NOMO-1 treated with DMSO at 0.1 percent for 48 hours (cell line): ENCODE measurements at regions not wholly inside any gene's neighbourhood (a gene's known extent, or its start where the extent isn't known, plus 50 kb on each side); places are given as distances from the start of the nearest gene placed in this dataset.
A peak's percentile ranks its signal among the peaks of the same experiment; 100 is the strongest.
"Not testable (repeated sequence)": the region's sequence is repeated elsewhere in the genome, so short reads cannot be mapped to it uniquely, and the experiment has no call there.

Experiments used
- DNase-seq: peaks from one replicate; lab custom pipeline; 2025; ENCODE audit not compliant: unreplicated experiment; lab: John Stamatoyannopoulos, UW

DNA sequence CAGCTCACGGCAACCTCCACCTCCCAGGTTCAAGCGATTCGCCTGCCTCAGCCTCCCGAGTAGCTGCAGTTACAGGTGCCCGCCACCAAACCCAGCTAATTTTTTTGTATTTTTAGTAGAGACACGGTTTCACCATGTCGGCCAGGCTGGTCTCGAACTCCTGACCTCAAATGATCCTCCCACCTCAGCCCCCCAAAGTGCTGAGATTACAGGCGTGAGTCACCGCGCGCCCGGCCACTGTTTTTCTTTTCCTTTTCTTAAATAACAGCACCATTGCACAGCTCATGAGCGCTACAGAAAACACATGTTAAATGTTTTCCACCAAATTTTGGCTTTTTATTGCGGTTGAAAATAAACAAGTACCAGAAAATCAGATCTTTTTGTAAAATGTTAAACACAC, 195.5 kb downstream of the CRLF2 start:
- DNase-seq: not testable (repeated sequence)

- DNase-seq: not testable (repeated sequence)
Measured at GRCh38 chrX:1016281-1016680, 196.2 kb downstream of the CRLF2 start.

DNA sequence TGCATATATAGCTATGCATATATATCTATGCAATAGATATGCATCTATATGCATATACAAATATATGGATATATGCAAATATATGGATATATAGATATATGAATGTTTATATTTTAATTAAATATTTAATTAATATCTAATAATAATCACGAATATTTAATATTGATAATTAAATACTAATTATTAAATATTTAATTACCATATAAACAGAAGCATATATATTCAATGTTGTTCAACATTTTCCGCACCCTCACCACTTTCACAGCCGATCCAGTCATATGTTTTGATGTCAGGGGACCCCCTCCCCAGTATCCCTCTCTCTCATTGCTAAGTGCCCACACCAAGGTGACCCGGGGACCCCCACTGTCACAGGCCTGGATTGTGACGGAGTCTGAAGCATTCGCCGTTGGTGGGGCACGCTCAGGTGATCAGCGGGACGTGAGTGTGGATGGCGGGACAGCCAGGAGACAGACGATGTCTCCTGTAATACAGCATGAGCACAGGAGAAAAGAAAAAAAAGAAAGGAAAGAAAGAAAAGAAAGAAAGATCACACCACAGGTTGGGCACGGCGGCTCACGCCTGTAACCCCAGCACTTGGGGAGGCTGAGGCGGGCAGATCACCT, 199.7 kb downstream of the CRLF2 start:
- DNase-seq: no peak

DNA sequence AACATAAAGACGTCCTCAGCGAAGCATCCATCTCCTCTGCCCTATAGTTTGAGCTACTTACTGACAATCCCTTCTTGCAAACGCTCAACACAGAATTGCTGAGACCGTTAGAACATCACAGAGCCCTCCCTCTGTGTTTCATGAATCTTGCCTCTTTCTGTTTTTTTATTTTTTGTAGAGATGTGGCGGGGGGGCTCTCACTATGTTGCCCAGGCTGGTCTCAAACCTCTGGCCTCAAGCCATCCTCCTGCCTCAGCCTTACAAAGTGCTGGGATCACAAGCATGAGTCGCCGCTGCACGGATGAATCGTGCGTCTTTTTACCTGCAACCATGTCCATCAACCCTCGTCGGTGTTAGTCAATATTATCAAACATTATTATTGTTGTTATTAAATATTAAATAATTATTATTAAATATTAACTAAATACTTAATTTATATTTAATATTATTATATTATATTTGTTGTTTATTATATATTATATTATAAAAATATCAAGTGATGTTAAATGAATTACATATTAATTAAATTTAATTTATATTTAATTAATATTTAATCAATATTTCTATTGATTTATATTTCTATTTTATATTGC, 200.7 kb downstream of the CRLF2 start:
- DNase-seq: peak; percentile 42

- no peak for DNase-seq
Measured at GRCh38 chrX:1009771-1010170, 202.7 kb downstream of the CRLF2 start.

- DNase-seq: no peak
Measured at GRCh38 chrX:1006156-1006730, 206.2 kb downstream of the CRLF2 start.

DNA sequence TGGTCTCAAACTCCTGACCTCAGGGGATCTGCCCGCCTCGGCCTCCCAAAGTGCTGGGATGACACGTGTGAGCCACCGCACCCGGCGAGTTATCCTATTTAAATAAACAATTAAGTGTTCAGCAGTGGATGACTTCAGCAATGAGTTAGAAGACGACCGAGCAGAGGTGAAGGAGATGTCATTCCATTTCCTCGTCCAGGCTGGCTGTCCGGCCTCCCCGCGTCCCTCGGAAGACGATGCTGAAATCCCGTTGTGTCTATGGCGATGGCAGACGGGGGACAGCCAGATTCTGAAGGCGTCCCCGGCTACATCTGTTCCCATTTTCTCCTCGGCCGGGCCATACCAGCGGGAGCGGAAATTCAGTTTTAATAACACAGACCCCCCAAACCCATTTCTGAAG, 209.8 kb downstream of the CRLF2 start:
- no peak for DNase-seq

GRCh38 chrX:997631-998137, 214.8 kb downstream of the CRLF2 start:
- DNase-seq: no peak

DNA sequence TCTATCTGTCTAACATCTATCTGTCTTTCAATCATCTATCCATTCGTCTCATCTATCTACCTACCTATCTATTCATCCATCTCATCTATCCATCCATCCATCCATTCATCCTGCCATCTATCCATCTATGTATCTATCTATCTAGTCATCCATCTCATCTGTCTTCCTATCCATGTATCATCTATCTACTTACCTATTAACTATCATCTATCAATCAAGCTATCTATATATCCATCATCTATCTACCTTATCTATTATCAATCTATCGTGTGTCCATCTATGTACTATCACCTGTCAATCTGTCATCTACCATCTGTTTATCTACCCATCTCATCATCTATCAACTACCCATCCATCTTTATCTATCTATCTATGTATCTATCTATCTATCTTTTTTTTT, 217.7 kb downstream of the CRLF2 start:
- no peak for DNase-seq

- DNase-seq: peak; percentile 100
Measured at GRCh38 chrX:989959-990510, 222.4 kb downstream of the CRLF2 start.

DNA sequence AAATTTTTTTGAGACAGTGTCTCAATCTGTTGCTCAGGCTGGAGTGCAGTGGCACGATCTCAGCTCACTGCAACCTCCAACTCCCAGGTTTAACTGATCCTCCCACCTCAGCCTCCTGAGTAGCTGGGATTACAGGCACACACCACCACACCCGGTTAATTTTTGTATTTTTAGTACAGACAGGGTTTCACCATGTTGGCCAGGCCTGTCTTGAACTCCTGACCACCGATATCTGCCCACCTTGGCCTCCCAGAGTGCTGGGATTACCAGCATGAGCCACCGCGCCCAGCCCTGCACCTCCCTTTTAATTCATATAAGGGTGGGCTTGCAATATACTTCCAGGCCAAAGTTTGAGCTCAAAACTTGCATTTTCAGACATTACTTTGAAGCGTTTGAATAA, 223.9 kb downstream of the CRLF2 start:
- DNase-seq: not testable (repeated sequence)

DNA sequence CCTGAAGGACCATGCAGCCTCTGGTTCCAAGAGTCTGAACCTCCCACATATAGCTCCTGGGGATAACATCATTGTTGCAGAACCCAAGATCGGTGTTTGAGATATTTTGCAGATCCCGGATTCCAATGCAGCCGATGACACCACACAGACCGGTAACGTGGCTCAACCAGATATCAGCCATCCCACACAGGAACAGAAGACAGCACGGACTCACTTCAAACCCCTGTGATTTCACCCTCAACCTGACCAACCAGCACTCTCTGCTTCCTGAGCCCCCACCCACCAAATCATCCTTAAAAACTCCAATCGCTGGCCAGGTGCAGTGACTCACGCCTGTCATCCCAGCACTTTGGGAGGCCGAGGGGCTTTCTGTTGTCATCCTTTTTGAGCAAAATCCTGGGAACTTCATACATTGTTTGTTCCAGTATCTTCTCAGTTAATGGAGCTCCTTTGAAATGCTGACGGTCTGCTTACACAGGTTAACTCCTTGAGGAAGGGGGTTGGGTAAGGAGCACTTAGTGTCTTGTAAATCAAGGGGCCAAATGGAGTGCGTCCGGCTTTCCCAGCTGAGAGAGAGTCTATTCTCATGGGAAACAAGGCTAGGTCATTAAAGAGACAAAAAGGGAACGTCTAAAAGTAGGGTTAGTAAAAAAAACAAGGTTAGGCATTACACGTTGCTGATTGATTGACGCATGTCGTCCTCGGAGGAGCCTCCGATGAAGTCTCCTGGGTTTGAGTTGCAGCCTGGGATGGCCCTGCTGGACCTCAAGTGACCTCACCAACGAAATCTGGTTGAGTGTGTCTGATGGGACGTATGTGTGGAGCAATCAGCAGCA, 230.4 kb downstream of the CRLF2 start:
- DNase-seq: no peak

GRCh38 chrX:980587-981235, 231.7 kb downstream of the CRLF2 start:
- no peak for DNase-seq

GRCh38 chrX:979127-979526, 233.3 kb downstream of the CRLF2 start:
- not testable (repeated sequence) for DNase-seq

DNA sequence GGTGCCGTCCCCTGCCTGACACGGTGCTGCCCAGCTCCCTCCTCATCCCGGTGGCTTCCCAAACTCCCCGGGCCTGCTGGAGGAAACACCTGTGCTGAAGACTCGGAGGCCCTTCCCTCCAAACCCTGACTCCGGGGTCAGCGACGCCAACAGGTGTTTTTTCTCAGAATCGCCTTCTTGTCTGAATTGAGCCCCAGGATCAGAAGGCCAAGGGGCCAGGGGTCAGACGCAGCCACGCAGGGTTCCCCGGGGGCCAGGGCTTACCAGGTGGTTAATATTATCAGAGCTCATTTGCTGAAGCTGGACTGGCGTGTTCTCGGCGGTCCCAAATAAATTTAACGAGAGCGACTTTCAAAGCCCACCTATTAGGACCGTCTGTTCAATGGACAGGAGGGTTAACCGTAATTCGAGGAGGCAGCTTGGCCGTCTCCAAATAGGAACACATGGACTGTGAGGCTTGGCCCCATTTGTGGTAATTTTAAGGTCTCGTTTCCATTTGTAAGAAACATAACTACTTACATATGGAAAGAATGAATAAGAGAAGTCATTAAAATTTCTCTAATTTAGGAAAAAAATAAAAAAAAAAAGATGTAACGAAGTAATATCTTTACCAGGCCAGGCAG, 239.3 kb downstream of the CRLF2 start:
- no peak for DNase-seq

DNA sequence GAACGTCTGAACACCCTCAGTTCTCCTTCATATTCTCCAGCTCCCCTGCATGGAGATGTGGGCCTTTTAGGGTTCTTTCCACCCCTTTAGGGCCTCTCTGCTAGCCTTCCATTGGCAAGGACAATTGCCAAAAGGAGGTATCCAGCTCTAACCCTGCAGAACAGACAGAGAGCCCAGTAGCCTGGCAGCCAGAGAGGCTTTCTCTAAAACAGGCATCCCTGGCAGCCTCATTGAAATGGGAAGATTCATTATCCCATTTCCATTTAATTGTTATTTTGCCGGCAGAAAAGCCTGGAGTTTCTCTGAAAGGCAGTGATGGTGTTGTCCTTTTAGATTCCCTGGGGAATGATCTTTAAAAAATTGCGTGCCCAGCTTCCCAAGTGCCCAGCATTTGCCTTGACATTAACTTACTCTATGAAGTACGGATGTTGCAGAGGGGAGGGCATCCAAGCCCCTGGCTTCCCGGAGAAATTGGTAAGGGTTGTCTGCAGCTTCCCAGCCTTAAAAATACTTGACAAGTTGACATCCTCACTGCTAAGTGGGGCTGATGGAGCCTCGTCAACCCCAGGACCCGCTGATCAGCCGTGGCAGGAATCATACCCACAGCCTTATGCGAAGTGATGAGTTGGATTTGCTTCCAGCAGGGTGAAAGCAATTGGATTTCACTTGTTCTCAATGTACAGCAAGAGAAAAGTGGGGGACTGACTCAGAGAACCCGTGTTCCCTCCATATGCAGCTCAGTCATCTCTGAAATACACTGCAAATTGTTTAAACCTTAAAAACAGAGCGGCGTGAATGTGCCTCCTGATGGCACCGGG, 244.1 kb downstream of the CRLF2 start:
- no peak for DNase-seq

DNA sequence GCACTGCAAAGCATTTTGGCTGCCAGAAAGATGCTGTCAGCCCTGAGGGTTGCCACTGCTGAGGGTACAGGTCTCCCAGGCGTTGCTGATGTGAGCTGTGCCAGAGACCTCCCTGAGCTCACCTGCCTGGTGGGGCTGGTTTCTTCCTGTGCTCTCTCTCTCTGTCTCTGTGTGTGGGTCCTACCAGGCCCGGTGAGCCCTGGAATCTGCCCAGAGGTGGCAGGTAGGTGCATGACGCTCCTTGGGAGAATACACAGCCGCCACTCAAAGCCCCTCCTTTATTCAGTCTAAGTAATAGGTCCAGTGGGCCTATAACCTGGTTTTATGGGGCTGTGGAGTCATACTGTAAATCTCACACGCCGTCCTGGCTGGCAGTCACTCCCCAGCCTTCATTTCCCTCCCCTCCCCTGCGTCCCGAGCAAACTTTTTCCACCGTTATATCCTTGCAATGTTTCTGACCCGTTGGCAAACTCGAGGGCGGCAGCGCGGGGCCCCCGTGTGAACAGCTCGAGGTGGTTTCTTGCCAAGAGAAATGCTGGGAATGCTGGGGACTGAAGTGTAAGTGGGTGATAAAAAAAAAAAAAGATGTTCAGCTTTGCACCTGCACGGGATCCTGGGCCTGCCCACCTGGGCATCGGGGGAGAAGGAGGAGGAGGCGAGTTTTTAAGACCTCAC, 245.9 kb downstream of the CRLF2 start:
- DNase-seq: no peak

- no peak for DNase-seq
Measured at GRCh38 chrX:964831-965416, 247.5 kb downstream of the CRLF2 start.

DNA sequence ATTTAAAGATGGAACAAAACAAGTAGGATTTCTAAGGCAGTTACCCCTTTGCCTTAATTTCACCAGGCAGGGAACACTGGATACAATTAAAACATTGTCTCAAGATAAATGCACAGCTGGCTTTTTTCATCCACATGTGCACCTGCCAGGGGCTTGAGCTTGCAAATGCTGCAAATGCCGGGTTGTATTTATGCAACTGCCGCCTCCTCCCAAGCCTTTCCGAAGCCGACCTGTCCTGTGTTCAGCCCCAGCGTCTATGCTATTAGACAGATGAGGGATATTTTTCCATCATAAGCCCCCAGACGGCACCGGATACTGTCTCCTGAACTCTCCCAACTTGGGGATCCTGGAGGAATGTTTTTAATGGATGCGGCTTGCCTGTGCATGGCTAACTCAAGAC, 251.6 kb downstream of the CRLF2 start:
- DNase-seq: no peak
